NT2/D1 (cell line): ENCODE measurements at regions not wholly inside any gene's neighbourhood (a gene's known extent, or its start where the extent isn't known, plus 50 kb on each side); places are given as distances from the start of the nearest gene placed in this dataset.

Source experiments
- DNase-seq: peaks from one replicate; pipeline ENCODE4 v3.0.0-alpha.2; 2011; ENCODE audit warnings: low read depth, low spot score
- H3K27me3 ChIP-seq: 2 replicates; pipeline ENCODE4 v1.6.0; 2011; ENCODE audit warnings: mild to moderate bottlenecking; ENCODE audit not compliant: insufficient read length, insufficient read depth
- H3K36me3 ChIP-seq: 2 replicates; pipeline ENCODE4 v1.6.1; 2011; ENCODE audit warnings: mild to moderate bottlenecking, low read length, mixed read lengths; ENCODE audit not compliant: insufficient read depth, insufficient read length
- H3K4me1 ChIP-seq: 2 replicates; pipeline ENCODE4 v1.5.1; 2011; ENCODE audit not compliant: insufficient read depth, insufficient read length
- H3K4me3 ChIP-seq: 2 replicates; pipeline ENCODE4 v1.5.1; 2011; ENCODE audit warnings: low read depth; ENCODE audit not compliant: insufficient read length
- H3K9ac ChIP-seq: 2 replicates; pipeline ENCODE4 v1.6.0; 2011; ENCODE audit warnings: low read depth; ENCODE audit not compliant: insufficient read length
- H3K9me3 ChIP-seq: 2 replicates; pipeline ENCODE4 v1.5.1; 2011; ENCODE audit warnings: mild to moderate bottlenecking, low read length; ENCODE audit not compliant: insufficient read depth
- SUZ12 ChIP-seq: IDR thresholded peaks from 2 replicates; pipeline ENCODE4 v1.6.1; 2011; ENCODE audit not compliant: insufficient read length, insufficient read depth; ENCODE audit errors: extremely low read depth
- YY1 ChIP-seq: IDR thresholded peaks from 2 replicates; pipeline ENCODE4 v1.6.1; 2011; ENCODE audit not compliant: insufficient read length, insufficient read depth
- ZNF274 ChIP-seq: IDR thresholded peaks from 2 replicates; pipeline ENCODE4 v1.6.1; 2011; ENCODE audit warnings: mild to moderate bottlenecking, low read depth, low read length

DNA sequence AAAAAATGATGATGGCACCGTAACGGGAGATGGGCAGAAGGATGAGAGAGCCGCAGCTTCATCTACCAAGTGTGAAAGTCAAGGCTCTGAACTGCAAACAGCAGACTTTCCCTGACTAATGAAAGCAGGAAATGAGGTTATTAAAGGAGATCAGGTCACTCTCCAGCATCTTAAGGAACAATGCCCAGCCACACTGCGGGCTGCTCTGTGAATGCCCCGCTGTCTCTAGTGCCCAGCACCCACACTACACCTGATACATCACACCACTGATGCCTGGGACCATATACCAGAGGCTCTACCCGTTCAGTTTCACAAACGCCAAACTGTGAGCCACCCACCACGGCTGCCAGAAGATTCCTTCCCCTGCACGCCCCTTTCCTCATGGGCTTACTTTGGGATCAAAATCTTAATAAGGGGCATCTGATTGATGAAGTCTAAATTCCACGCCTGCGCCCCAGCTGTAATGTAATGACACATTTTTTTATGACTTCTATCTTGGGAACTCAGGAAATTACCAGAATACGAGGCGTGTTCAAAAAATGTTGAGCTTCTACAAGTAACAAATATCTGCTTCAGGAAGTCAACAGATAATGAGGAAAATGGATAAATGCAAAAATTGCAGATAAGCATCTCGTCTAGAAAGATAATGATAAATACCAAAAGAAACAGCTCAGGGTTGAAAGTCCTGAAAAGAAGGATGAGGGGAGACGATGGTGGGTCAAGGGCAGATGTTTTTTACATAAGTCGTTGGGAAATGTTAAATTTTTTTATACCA, 72.0 kb downstream of the MIS18A start:
- DNase-seq: no peak
- TF ChIP-seq SUZ12 (no peak), ZNF274 (no peak), YY1 (no peak)
- Histone ChIP-seq H3K9ac (no peak overlapping the region), H3K4me3 (no peak overlapping the region), H3K27me3 (no peaks in the 10 kb centered on the region), H3K4me1 (no peaks in the 10 kb centered on the region), H3K36me3 (no peaks in the 10 kb centered on the region), H3K9me3 (peaks cover 4% of the 10 kb centered on the region; the same call in 1 of the 2 replicates)

GRCh38 chr21:32203877-32204480, 74.9 kb downstream of the MIS18A start:
- no peaks in the 10 kb centered on the region for H3K36me3 ChIP-seq
- no peak overlapping the region for H3K4me3 ChIP-seq
- peaks cover 4% of the 10 kb centered on the region; the same call in 1 of the 2 replicates for H3K9me3 ChIP-seq
- H3K4me1 ChIP-seq: no peaks in the 10 kb centered on the region
- DNase-seq: no peak
- TF ChIP-seq YY1: no peak
- TF ChIP-seq SUZ12: no peak
- TF ChIP-seq ZNF274: no peak
- no peak overlapping the region for H3K9ac ChIP-seq
- no peaks in the 10 kb centered on the region for H3K27me3 ChIP-seq

- H3K4me3 ChIP-seq: no peak overlapping the region
- H3K36me3 ChIP-seq: no peaks in the 10 kb centered on the region
- TF ChIP-seq ZNF274 (no peak), YY1 (no peak), SUZ12 (no peak)
- H3K4me1 ChIP-seq: no peaks in the 10 kb centered on the region
- no peak for DNase-seq
- H3K9me3 ChIP-seq: peaks cover 4% of the 10 kb centered on the region; the same call in 1 of the 2 replicates
- no peak overlapping the region for H3K9ac ChIP-seq
- no peaks in the 10 kb centered on the region for H3K27me3 ChIP-seq
These were observed 78.8 kb downstream of the MIS18A start for GRCh38 chr21:32200029-32200428.

GRCh38 chr21:32198384-32198783, 80.5 kb downstream of the MIS18A start:
- H3K4me1 ChIP-seq: no peaks in the 10 kb centered on the region
- no peaks in the 10 kb centered on the region for H3K9me3 ChIP-seq
- H3K27me3 ChIP-seq: no peaks in the 10 kb centered on the region

DNA sequence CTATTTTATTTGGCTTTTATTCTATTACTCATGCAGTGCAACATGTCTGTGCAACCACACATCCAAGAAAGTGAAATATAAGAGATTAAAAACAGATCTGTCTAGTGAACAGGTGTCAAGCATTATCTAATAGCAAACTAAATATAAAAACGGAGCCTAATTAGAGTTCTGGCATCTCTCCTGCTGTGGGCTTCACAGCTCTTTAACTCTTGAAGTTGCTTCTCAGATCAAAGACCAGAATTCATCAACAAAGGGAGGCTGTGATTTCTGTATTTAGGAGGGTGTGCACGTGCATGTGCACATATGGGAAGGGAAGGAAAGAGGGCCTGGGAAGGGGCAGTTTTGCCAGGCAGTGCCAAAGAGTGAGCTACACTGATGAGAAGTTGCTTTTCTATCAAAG, 81.0 kb downstream of the MIS18A start:
- TF ChIP-seq ZNF274 (no peak), SUZ12 (no peak), YY1 (no peak)
- no peaks in the 10 kb centered on the region for H3K9me3 ChIP-seq
- H3K36me3 ChIP-seq: no peaks in the 10 kb centered on the region
- DNase-seq: no peak
- no peak overlapping the region for H3K9ac ChIP-seq
- H3K4me1 ChIP-seq: no peaks in the 10 kb centered on the region
- H3K4me3 ChIP-seq: no peak overlapping the region
- no peaks in the 10 kb centered on the region for H3K27me3 ChIP-seq

More at GRCh38 chr21:32198384-32198783, 80.5 kb downstream of the MIS18A start:
- Histone ChIP-seq H3K9ac (no peak overlapping the region), H3K36me3 (no peaks in the 10 kb centered on the region), H3K4me3 (no peak overlapping the region)
- TF ChIP-seq YY1: no peak
- no peak for TF ChIP-seq ZNF274
- TF ChIP-seq SUZ12: no peak
- DNase-seq: no peak

GRCh38 chr21:32196001-32196400, 82.8 kb downstream of the MIS18A start:
- H3K27me3 ChIP-seq: no peaks in the 10 kb centered on the region
- no peak overlapping the region for H3K4me3 ChIP-seq
- no peak for DNase-seq
- H3K4me1 ChIP-seq: no peaks in the 10 kb centered on the region
- TF ChIP-seq ZNF274: no peak
- TF ChIP-seq YY1: no peak
- no peak for TF ChIP-seq SUZ12
- H3K9ac ChIP-seq: no peak overlapping the region
- H3K9me3 ChIP-seq: no peaks in the 10 kb centered on the region
- no peaks in the 10 kb centered on the region for H3K36me3 ChIP-seq

- no peak for DNase-seq
- H3K9ac ChIP-seq: no peak overlapping the region
These were observed 85.8 kb downstream of the MIS18A start for GRCh38 chr21:32193098-32193465.

More at GRCh38 chr21:32193098-32193465, 85.8 kb downstream of the MIS18A start:
- Histone ChIP-seq H3K4me3 (no peak overlapping the region), H3K36me3 (no peaks in the 10 kb centered on the region), H3K4me1 (no peaks in the 10 kb centered on the region), H3K9me3 (no peaks in the 10 kb centered on the region), H3K27me3 (no peaks in the 10 kb centered on the region)
- TF ChIP-seq SUZ12 (no peak), YY1 (no peak), ZNF274 (no peak)
